Activated CD4-positive, alpha-beta T cell treated with anti-CD3 and anti-CD28 coated beads, Interleukin-2, amount 10 ng/mL, durations not matched to agents 7 days and 5 days (primary cell): ENCODE measurements at regions not wholly inside any gene's neighbourhood (a gene's known extent, or its start where the extent isn't known, plus 50 kb on each side); places are given as distances from the start of the nearest gene placed in this dataset.
A peak's percentile ranks its signal among the peaks of the same experiment; 100 is the strongest.

Experiments
- CTCF ChIA-PET: fragments of 350-600 bp; sonication (Branson Sonifier 250); formaldehyde crosslinking; loops from one replicate; lab custom pipeline; 2021; ENCODE audit warnings: antibody characterized with exemption; lab: Charles Lee
- POLR2A ChIA-PET: fragments of 350-600 bp; sonication (Branson Sonifier 250); formaldehyde crosslinking; loops from one replicate; lab custom pipeline; 2021; ENCODE audit warnings: antibody characterized with exemption; lab: Charles Lee
- DNase-seq: peaks from one replicate; pipeline ENCODE4 v3.0.0-alpha.2; 2020
- H3K27ac Mint-ChIP-seq: one replicate; pipeline ENCODE4 v1.8.0; 2021; ENCODE audit warnings: mild to moderate bottlenecking, moderate library complexity, mixed read lengths
- H3K27me3 Mint-ChIP-seq: one replicate; pipeline ENCODE4 v1.8.0; 2021; ENCODE audit warnings: mixed read lengths
- H3K36me3 Mint-ChIP-seq: one replicate; pipeline ENCODE4 v1.8.0; 2021; ENCODE audit warnings: low read depth, mixed read lengths
- H3K4me1 Mint-ChIP-seq: one replicate; pipeline ENCODE4 v1.8.0; 2021; ENCODE audit warnings: mixed read lengths
- H3K4me3 Mint-ChIP-seq: one replicate; pipeline ENCODE4 v1.8.0; 2021; ENCODE audit warnings: mild to moderate bottlenecking, moderate library complexity, mixed read lengths
- H3K9me3 Mint-ChIP-seq: one replicate; pipeline ENCODE4 v1.8.0; 2021; ENCODE audit warnings: mixed read lengths

DNA sequence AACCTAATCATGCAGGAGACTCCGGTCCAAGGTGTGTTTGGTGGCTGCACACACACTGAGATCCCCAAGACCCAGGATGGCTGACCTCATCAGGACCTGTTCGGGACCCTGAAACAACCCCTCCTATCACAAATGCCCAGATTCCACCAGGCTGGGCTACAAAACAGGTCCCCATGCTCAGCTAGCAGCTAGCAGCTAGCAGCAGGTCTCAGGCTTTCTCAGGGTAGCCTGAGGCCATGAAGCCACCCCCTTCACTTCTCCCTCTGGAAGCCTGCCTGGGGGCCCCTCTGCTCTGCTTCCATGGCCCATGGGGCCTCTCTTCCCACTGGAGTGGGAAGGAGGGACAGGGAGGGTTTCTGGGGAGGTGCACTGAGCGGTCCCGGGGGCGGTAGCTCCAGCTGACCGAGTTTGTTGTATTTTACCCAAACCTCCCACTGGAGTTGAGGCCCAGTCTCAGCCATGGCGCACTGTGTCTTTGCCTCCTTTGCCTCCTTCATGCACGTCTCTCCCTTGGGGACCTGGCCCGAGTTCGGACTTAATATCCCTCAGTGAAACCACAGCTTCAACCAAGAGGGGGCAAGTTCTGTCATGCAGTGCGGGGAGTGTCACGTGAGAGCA, 95.1 kb upstream of the GPR26 start:
- peaks cover 2% of the 10 kb centered on the region for H3K27me3 Mint-ChIP-seq

DNA sequence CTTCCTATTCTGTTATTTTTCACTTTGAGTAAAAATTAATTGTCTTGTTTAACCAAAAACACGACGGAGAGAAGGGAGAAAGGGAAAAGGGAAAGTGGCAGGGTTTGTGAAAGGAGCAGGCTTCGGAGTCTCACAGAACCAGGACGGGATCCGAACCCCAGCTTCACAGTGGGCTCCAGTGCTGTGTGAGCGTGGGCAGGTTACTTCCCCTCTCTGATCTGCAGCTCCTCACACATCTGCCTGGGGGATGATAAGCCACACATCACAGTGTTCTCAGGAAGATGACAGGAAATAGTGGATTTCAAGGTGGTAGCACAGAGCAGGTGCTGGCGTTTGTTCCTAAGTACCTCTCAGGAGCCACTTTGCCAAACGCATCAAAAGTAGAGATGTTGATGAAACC, 94.2 kb upstream of the GPR26 start:
- no peaks in the 10 kb centered on the region for H3K36me3 Mint-ChIP-seq
- H3K27ac Mint-ChIP-seq = no peak overlapping the region
- no peaks in the 10 kb centered on the region for H3K4me1 Mint-ChIP-seq
- no peak for DNase-seq
- POLR2A ChIA-PET = no interaction called here
- CTCF ChIA-PET = no interaction called here
- H3K27me3 Mint-ChIP-seq = peaks cover 2% of the 10 kb centered on the region
- no peaks in the 10 kb centered on the region for H3K9me3 Mint-ChIP-seq
- no peak overlapping the region for H3K4me3 Mint-ChIP-seq

More for the DNA sequence above, 95.1 kb upstream of the GPR26 start:
- H3K9me3 Mint-ChIP-seq = no peaks in the 10 kb centered on the region
- H3K4me1 Mint-ChIP-seq = no peaks in the 10 kb centered on the region
- no peak for DNase-seq
- no peaks in the 10 kb centered on the region for H3K36me3 Mint-ChIP-seq
- no peak overlapping the region for H3K27ac Mint-ChIP-seq
- ChIA-PET CTCF (no interaction called here), POLR2A (no interaction called here)
- no peak overlapping the region for H3K4me3 Mint-ChIP-seq

DNA sequence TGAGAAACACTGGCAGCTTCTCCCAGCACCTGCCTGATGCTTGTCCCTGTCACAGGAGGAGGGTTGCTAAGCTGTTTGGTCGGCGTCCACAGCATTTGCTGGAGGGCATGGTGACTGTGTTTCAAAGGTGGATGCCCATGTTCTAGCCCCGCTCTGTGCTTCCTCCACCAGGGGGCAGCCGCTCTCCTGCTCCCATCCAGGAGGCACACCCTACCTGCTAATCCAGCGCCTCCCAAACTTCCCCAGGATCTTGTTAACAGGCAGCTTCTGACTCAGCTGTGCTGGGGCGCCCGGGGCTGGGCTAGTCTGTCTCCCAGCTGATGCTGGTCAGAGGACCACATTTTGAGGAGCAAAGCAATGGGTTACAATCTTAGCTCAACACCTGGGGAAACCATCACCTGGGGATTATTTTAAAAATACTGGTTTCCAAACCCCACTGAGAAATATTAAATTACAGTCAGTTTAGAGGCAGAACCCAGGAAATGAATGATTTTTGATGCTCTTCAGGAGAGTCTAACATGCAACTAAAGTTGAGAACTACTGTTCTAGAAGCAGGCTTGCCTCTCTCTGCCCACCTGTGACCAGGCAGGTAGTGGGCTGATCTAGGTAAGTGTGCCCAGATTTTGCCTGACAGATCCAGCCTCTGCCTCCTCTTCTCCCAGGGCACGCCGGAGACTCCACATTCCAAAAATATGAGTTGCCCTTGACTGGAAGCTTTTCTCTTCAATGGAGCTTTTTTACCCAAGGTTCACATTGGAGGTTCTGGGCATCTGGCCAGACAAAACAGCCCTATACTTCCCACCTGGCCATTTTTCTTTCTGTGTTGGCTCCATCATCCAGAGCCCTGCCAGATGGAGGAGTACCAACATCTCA, 92.7 kb upstream of the GPR26 start:
- DNase-seq = peak; percentile 32
- H3K4me3 Mint-ChIP-seq = no peak overlapping the region
- H3K4me1 Mint-ChIP-seq = no peaks in the 10 kb centered on the region
- CTCF ChIA-PET = interaction anchor here (1.3 kb wide), 2 partner anchors 9 to 24 kb away, joined by 3 read pairs; no protein-coding TSS in a partner anchor
- H3K36me3 Mint-ChIP-seq = no peaks in the 10 kb centered on the region
- POLR2A ChIA-PET = no interaction called here
- H3K27me3 Mint-ChIP-seq = peaks cover 2% of the 10 kb centered on the region
- no peaks in the 10 kb centered on the region for H3K9me3 Mint-ChIP-seq
- H3K27ac Mint-ChIP-seq = no peak overlapping the region

DNA sequence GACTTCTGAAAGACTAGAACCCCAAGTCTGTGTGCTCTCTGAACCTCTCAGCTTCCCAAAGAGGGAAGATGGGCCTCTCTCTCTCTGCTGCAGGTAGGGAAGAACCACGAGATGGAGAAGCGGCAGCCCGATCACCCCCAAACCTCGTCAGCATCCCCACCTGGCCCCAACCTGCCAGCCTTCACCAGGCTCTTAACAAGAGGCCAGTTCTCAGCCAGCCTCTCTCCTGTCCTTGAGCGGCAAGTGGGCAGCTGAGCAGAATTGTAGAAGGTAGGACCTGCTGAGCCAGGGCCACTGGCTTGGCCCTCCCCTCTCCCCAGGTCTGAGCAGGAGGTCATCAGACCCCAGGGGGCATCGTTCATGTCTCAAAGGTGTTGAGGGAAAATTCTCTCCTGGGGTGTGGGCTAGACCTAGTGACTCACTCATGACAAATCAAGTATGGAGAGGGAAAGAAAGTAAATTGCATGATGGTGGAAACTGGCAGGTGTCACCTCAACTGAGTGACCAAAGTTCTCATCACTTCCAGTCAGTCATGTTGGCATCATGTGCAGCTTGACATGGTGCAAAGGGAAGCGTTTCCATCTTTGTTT, 92.0 kb upstream of the GPR26 start:
- CTCF ChIA-PET = interaction anchor here (1.3 kb wide), 1 partner anchor 25 kb away, joined by 3 read pairs; no protein-coding TSS in a partner anchor
- POLR2A ChIA-PET = no interaction called here
- H3K4me1 Mint-ChIP-seq = no peaks in the 10 kb centered on the region
- no peaks in the 10 kb centered on the region for H3K36me3 Mint-ChIP-seq
- DNase-seq = no peak
- no peaks in the 10 kb centered on the region for H3K9me3 Mint-ChIP-seq
- no peak overlapping the region for H3K27ac Mint-ChIP-seq
- no peak overlapping the region for H3K4me3 Mint-ChIP-seq
- H3K27me3 Mint-ChIP-seq = peaks cover 3% of the 10 kb centered on the region

DNA sequence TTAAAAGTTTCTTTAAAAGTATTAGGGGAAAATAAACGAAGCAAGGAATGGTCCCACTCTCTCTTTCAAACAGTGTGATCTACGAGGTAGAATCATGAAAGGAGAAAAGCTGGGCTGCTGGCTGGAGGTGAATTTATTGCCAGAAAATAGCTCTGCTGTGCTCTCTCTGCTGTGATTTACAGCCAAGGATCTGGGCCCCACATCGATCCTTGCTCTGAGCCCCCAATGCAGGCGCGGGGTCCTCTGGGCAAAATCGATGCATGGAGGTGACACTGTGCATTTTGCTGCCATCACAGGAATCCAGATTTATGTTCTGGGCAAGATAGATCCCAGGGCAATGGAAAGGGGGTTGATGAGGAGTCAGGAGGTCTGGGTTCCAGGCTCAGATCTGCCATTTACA, 91.0 kb upstream of the GPR26 start:
- Mint-ChIP-seq H3K27me3 (peaks cover 3% of the 10 kb centered on the region), H3K27ac (no peak overlapping the region), H3K4me3 (no peak overlapping the region), H3K9me3 (no peaks in the 10 kb centered on the region), H3K36me3 (no peaks in the 10 kb centered on the region), H3K4me1 (no peaks in the 10 kb centered on the region)
- DNase-seq = no peak
- ChIA-PET CTCF (no interaction called here), POLR2A (no interaction called here)

DNA sequence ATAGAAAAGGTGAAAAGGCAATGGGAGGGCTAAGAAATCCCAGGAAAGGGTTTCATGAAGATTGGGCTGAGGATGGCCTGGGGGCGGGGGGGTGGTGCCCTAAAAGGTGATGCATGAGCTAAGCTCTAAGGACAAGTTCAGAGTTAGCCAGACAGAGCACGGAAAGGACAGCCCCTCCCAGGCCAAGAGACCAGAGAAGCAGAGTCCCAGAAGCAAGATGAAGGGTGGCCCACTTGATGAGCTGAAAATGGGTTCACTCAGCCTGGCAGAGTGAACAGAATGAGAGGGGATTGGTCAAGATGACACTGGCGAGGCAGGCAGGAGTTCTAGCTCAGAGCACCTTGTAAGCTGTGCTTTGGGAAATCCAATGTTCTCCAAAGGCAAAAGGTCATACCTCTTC, 89.4 kb upstream of the GPR26 start:
- H3K9me3 Mint-ChIP-seq = no peaks in the 10 kb centered on the region
- DNase-seq = no peak
- H3K4me3 Mint-ChIP-seq = no peak overlapping the region
- no peak overlapping the region for H3K27ac Mint-ChIP-seq
- ChIA-PET CTCF (no interaction called here), POLR2A (no interaction called here)
- H3K27me3 Mint-ChIP-seq = peaks cover 8% of the 10 kb centered on the region
- H3K4me1 Mint-ChIP-seq = no peaks in the 10 kb centered on the region
- no peaks in the 10 kb centered on the region for H3K36me3 Mint-ChIP-seq

DNA sequence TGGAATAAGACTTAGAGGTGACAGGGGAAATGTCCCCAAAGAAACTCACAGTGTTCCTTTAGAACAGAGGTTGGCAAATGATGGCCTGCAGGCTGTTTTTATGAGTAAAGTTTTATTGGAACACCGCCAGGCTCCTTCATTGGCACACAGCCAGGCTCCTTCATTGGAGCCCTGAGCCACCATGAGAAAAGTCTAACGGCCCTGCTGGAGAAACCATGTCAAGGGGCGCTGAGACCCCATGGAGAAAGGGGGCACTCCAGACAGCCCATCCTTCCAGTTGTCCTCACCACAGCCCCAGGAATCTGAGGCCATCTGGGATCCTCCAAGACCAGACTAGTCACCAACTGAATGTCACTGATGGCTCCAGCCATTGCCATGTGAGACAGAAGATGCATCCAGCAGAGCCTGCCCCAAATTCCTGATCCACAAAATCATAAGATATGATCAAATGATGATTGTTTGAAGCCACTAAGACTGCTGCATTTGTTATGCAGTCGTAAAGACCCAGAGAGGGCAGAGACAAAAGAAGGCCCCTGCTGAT, 88.2 kb upstream of the GPR26 start:
- DNase-seq = no peak
- no peak overlapping the region for H3K4me3 Mint-ChIP-seq
- CTCF ChIA-PET = no interaction called here
- no peaks in the 10 kb centered on the region for H3K9me3 Mint-ChIP-seq
- H3K4me1 Mint-ChIP-seq = no peaks in the 10 kb centered on the region
- POLR2A ChIA-PET = no interaction called here
- peaks cover 9% of the 10 kb centered on the region for H3K27me3 Mint-ChIP-seq
- H3K27ac Mint-ChIP-seq = no peak overlapping the region
- no peaks in the 10 kb centered on the region for H3K36me3 Mint-ChIP-seq

DNA sequence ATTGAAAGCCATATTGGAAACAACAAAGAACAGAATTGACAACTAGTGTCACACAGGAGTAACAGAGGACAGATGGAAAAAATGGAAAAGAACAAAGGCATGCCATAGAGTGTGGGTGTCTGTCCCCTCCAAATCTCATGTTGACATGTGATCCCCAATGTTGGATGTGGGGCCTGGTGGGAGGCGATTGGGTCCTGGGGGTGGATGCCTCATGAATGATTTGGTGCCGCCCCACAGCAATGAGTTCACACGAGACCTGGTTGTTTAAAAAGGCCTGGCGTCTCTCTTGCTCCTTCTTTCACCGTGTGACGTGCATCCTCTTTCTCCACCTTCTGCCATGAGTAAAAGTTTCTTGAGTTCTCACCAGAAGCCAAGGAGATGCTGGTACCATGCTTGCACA, 87.4 kb upstream of the GPR26 start:
- H3K4me3 Mint-ChIP-seq = no peak overlapping the region
- POLR2A ChIA-PET = no interaction called here
- H3K27ac Mint-ChIP-seq = no peak overlapping the region
- no peak for DNase-seq
- H3K4me1 Mint-ChIP-seq = no peaks in the 10 kb centered on the region
- no peaks in the 10 kb centered on the region for H3K36me3 Mint-ChIP-seq
- no peaks in the 10 kb centered on the region for H3K9me3 Mint-ChIP-seq
- peaks cover 15% of the 10 kb centered on the region for H3K27me3 Mint-ChIP-seq
- CTCF ChIA-PET = no interaction called here

DNA sequence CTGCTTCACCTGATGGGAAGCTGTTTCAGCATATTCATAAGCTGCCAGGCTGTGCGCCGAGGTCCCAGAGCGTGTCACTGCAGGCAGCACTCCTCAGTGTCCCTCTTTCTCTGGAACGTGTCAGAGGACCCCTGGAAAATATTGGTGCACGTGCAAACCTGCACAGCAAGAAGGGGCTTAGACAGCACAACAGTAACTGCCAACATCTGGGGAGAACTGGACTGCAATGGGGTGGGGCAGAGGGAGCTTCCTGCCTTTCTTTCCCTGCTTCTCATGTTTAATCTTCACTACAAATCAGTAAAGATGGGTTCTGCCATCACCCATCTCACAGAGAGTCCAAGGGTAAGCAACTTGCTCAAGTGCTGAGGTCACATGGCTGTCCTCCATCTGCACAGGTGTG, 86.5 kb upstream of the GPR26 start:
- H3K4me3 Mint-ChIP-seq = no peak overlapping the region
- H3K27me3 Mint-ChIP-seq = peaks cover 21% of the 10 kb centered on the region
- no peaks in the 10 kb centered on the region for H3K4me1 Mint-ChIP-seq
- POLR2A ChIA-PET = no interaction called here
- DNase-seq = no peak
- no peak overlapping the region for H3K27ac Mint-ChIP-seq
- no peaks in the 10 kb centered on the region for H3K9me3 Mint-ChIP-seq
- CTCF ChIA-PET = no interaction called here
- H3K36me3 Mint-ChIP-seq = no peaks in the 10 kb centered on the region

DNA sequence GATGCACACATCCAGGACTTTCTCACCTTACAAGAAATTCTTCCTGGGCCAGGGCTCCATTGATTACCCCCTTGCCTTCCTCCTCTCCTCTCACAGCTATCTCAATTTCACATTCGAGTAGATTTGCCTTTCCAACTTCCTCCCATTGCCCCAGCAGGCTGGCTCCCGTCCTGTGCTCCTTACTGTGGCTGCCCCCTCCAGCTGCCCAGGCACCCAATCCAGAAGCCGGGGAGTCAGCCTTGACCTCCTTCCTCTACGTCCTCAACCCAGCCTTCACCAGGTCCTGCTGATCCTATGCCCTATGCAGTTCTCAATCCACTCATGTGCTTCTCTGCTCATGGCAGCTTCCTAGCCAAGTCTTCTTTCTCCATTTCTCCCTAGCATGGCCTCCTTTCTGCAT, 85.7 kb upstream of the GPR26 start:
- POLR2A ChIA-PET = no interaction called here
- Mint-ChIP-seq H3K27ac (no peak overlapping the region), H3K4me3 (no peak overlapping the region), H3K27me3 (peaks cover 25% of the 10 kb centered on the region), H3K4me1 (no peaks in the 10 kb centered on the region), H3K9me3 (no peaks in the 10 kb centered on the region), H3K36me3 (no peaks in the 10 kb centered on the region)
- CTCF ChIA-PET = no interaction called here
- no peak for DNase-seq

DNA sequence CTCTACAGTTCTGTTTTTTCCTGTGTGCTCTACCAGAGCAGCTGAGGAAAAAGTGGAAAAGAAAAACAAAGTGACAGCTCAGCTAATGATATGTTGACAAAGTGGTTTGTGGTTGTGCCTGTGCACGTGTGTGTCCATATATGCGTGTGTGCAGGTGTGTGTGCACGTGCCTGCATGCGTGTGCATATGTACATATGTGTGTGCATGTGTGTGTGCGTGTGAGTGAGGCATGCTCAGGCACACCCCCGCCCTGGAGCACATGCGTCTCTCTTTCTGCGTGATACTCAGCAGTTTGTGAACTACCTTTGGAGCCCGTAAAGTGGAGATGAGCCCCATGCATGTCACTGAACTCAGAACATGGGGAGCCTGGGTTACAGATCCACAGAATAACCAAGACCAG, 84.5 kb upstream of the GPR26 start:
- H3K27me3 Mint-ChIP-seq = peaks cover 25% of the 10 kb centered on the region
- POLR2A ChIA-PET = no interaction called here

DNA sequence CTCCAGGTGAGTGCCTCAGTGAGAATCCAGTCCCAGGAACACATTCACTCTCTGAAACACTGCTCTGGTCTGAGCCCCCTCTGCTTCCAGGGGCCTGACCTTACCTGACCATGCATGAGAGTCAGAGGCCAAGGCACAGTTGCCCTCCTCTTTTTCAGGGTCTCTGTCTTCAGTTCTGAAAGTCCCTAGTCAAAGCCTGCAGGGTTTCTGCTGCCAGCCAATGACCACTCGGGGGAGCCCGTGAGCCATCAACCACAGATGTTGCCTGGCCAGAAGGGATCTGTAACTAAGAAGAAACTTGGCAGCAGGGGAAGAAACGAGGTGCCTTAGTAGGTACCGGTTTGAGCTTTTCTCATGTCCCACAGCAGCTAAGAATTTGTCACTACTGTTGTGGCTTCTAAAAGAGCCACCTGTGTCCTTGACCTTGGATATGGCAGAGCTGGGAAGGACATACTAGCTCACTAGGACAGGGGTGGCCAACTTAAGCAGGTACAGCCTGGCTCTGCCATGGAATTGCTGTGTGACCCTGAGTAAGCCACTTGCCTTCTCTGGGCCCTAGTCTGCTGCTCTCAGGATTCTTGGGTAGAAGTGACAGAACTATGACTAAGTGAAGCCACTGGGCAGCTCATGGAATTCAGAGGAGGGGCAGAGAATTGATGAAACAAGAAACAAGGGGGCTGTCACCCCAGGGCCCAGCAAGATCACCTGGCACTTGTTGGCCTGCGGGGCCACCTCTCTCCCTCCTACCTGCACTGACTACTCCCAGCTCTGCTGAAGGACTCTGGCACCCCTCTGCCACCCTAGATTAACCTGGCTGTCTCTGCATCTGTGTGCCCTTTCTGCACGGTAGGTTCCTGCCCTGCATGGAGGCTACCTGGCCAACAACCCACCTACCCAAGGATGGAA, 83.8 kb upstream of the GPR26 start:
- Mint-ChIP-seq H3K36me3 (no peaks in the 10 kb centered on the region), H3K4me1 (no peaks in the 10 kb centered on the region), H3K27ac (no peak overlapping the region), H3K4me3 (no peak overlapping the region), H3K9me3 (no peaks in the 10 kb centered on the region), H3K27me3 (peaks cover 25% of the 10 kb centered on the region)
- CTCF ChIA-PET = interaction anchor here (1.2 kb wide), 1 partner anchor 9 kb away, joined by 3 read pairs; no protein-coding TSS in a partner anchor
- DNase-seq = peak; percentile 70
- POLR2A ChIA-PET = no interaction called here

More for the DNA sequence above, 84.5 kb upstream of the GPR26 start:
- H3K9me3 Mint-ChIP-seq = no peaks in the 10 kb centered on the region
- H3K4me3 Mint-ChIP-seq = no peak overlapping the region
- H3K4me1 Mint-ChIP-seq = no peaks in the 10 kb centered on the region
- CTCF ChIA-PET = interaction anchor here (1.2 kb wide), 1 partner anchor 8 kb away, joined by 3 read pairs; no protein-coding TSS in a partner anchor
- H3K27ac Mint-ChIP-seq = no peak overlapping the region
- DNase-seq = no peak
- H3K36me3 Mint-ChIP-seq = no peaks in the 10 kb centered on the region
